ENCODE measurements at regions not wholly inside any gene's neighbourhood (a gene's known extent, or its start where the extent isn't known, plus 50 kb on each side); places are given as distances from the start of the nearest gene placed in this dataset.

DNA sequence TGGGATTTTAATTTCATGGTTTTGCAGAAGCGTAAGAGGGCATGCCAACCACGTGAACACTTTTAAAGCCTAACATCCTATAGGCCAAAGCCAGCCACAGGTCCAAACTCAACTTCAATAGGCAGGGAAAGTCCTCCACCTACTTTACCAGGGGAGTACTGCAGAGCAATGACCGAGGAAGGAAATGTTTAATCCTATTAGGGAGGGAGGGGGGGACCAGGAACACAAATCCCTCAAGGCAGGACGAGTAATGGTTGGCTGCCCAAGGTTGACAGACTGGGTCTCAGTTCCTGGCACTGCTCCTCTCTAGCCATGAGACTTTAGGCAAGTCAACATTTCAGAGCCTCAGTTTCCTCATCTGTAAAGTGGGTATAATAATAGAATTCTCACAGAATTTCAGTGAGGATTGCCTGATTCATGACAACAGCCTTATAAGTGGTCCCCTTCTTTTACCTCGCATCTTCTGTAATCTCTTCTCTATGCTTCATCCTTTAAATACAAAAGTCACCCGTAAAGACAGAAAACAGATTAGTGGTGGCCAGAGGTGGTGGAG is 315.8 kb downstream of the HAPSTR1 start:
- Histone ChIP-seq H3K27me3 (ENCODE audit: insufficient read depth, low read length) (no peaks in the 10 kb centered on the region), H3F3A (ENCODE audit: insufficient read depth, low read length) (no peaks in the 10 kb centered on the region), H3K4me3 (ENCODE audit: low read depth, low read length, poor library complexity, severe bottlenecking) (no peak overlapping the region), H4K20me1 (ENCODE audit: insufficient read depth, low read length) (no peaks in the 10 kb centered on the region), H3K9ac (ENCODE audit: low read length) (no peak overlapping the region), H3K9me2 (ENCODE audit: low read depth, low read length) (no peaks in the 10 kb centered on the region), H3K4me2 (ENCODE audit: low read length) (no peak overlapping the region), H2AFZ (ENCODE audit: low read length) (no peak overlapping the region), H3K79me2 (ENCODE audit: insufficient read depth, low read length) (no peaks in the 10 kb centered on the region), H3K27ac (ENCODE audit: low read depth, low read length, poor library complexity, severe bottlenecking) (no peak overlapping the region), H3K36me3 (ENCODE audit: insufficient read depth, low read length) (no peaks in the 10 kb centered on the region), H3K4me1 (ENCODE audit: insufficient read depth, low read length, severe bottlenecking) (no peaks in the 10 kb centered on the region), H3K9me3 (ENCODE audit: low read length) (no peaks in the 10 kb centered on the region)
- no peak for TF ChIP-seq EZH2 (IDR thresholded peaks at IDR 0.05; ENCODE audit: borderline replicate concordance, low read length)
- TF ChIP-seq, protein P1, sequence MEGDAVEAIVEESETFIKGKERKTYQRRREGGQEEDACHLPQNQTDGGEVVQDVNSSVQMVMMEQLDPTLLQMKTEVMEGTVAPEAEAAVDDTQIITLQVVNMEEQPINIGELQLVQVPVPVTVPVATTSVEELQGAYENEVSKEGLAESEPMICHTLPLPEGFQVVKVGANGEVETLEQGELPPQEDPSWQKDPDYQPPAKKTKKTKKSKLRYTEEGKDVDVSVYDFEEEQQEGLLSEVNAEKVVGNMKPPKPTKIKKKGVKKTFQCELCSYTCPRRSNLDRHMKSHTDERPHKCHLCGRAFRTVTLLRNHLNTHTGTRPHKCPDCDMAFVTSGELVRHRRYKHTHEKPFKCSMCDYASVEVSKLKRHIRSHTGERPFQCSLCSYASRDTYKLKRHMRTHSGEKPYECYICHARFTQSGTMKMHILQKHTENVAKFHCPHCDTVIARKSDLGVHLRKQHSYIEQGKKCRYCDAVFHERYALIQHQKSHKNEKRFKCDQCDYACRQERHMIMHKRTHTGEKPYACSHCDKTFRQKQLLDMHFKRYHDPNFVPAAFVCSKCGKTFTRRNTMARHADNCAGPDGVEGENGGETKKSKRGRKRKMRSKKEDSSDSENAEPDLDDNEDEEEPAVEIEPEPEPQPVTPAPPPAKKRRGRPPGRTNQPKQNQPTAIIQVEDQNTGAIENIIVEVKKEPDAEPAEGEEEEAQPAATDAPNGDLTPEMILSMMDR (IDR thresholded peaks at IDR 0.05; ENCODE audit: low read length) = no peak

DNA sequence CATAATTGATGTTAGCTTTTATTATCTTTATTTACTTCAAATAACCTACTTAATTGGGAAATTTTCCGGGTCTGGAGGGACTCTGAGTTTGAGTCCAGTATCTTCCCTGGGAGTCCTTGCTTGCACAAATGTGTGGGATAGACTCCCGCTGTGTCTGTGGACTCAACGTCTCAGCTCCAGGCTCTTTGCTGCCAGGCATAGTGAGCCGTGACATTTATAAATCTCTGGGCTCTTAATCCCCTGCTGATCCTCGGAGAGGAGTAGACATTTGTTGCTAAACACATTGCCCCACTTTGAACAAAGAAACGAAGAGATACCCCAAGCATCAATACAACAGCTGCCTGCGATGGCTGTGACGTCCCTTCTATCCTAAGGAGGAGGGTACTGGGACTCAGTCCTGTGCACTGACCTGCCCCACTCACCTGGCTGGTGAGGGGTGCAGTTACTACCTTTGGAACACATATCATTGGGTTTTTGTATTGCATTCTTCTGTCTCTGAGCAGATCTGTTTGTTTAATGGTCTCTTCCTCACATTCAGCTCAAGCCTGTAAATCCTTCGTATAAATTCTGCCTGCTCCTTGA is 316.9 kb downstream of the HAPSTR1 start:
- Histone ChIP-seq H3K9me3 (ENCODE audit: low read length) (no peaks in the 10 kb centered on the region), H2AFZ (ENCODE audit: low read length) (no peak overlapping the region), H3K36me3 (ENCODE audit: insufficient read depth, low read length) (no peaks in the 10 kb centered on the region), H3K9me2 (ENCODE audit: low read depth, low read length) (no peaks in the 10 kb centered on the region), H3K4me3 (ENCODE audit: low read depth, low read length, poor library complexity, severe bottlenecking) (no peak overlapping the region), H3K9ac (ENCODE audit: low read length) (no peak overlapping the region), H4K20me1 (ENCODE audit: insufficient read depth, low read length) (no peaks in the 10 kb centered on the region), H3K27me3 (ENCODE audit: insufficient read depth, low read length) (no peaks in the 10 kb centered on the region), H3K27ac (ENCODE audit: low read depth, low read length, poor library complexity, severe bottlenecking) (no peak overlapping the region), H3F3A (ENCODE audit: insufficient read depth, low read length) (no peaks in the 10 kb centered on the region), H3K4me1 (ENCODE audit: insufficient read depth, low read length, severe bottlenecking) (no peaks in the 10 kb centered on the region), H3K79me2 (ENCODE audit: insufficient read depth, low read length) (no peaks in the 10 kb centered on the region), H3K4me2 (ENCODE audit: low read length) (no peak overlapping the region)
- TF ChIP-seq EZH2 (IDR thresholded peaks at IDR 0.05; ENCODE audit: borderline replicate concordance, low read length) = no peak
- TF ChIP-seq, protein P1 (IDR thresholded peaks at IDR 0.05; ENCODE audit: low read length) = no peak

DNA sequence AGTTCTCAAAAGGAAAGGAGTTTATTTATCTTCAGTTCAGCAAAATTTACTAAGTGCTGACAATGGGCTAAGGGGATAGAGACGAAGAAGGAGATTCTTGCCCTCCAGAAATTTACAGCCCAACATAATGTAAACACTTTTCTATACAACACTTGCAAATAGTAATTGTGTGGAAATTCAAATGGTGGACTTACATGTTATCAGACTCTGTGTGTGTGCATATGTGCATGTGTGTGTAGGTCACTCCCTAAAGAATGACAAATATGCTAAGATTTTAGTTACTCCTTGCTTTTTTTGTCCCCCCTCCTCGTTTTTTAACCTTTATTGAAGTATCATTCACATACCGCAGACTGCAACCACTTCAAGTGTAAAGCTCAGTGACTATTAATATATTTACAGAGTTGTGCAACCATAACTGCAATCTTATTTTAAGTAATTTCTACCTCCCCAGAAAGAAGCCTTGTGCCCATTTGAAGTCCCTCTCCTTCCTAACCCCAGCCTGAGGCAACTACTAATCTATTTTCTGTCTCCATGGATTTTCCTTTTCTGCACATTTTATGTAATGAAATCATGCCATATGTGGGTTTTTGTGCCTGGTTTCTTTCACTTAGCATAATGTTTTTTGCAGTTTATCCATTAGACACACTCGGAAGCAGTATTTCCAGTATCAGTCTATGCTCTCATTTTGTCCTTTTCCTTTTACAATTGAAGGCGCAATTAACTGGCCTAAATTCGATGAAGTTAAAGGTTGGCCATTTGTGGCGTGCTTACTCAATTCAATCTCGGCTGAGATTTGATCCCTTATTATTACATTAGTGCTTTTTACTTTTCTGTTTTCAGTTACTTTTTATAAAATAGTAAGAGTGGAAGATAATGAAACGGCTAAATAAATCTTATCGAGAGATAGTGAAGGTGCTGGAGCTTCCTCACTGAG is 318.4 kb downstream of the HAPSTR1 start:
- no peaks in the 10 kb centered on the region for H3F3A ChIP-seq (ENCODE audit: insufficient read depth, low read length)
- no peaks in the 10 kb centered on the region for H3K9me2 ChIP-seq (ENCODE audit: low read depth, low read length)
- no peaks in the 10 kb centered on the region for H3K36me3 ChIP-seq (ENCODE audit: insufficient read depth, low read length)
- no peaks in the 10 kb centered on the region for H3K4me1 ChIP-seq (ENCODE audit: insufficient read depth, low read length, severe bottlenecking)
- no peak overlapping the region for H3K27ac ChIP-seq (ENCODE audit: low read depth, low read length, poor library complexity, severe bottlenecking)
- H3K27me3 ChIP-seq (ENCODE audit: insufficient read depth, low read length) = no peaks in the 10 kb centered on the region
- no peak for TF ChIP-seq EZH2 (IDR thresholded peaks at IDR 0.05; ENCODE audit: borderline replicate concordance, low read length)
- H3K4me2 ChIP-seq (ENCODE audit: low read length) = no peak overlapping the region
- H2AFZ ChIP-seq (ENCODE audit: low read length) = no peak overlapping the region
- H4K20me1 ChIP-seq (ENCODE audit: insufficient read depth, low read length) = no peaks in the 10 kb centered on the region
- H3K9ac ChIP-seq (ENCODE audit: low read length) = no peak overlapping the region
- H3K9me3 ChIP-seq (ENCODE audit: low read length) = no peaks in the 10 kb centered on the region
- no peaks in the 10 kb centered on the region for H3K79me2 ChIP-seq (ENCODE audit: insufficient read depth, low read length)
- H3K4me3 ChIP-seq (ENCODE audit: low read depth, low read length, poor library complexity, severe bottlenecking) = no peak overlapping the region

Data from OCI-LY1 (cell line).